ENCODE measurements at regions not wholly inside any gene's neighbourhood (a gene's known extent, or its start where the extent isn't known, plus 50 kb on each side); places are given as distances from the start of the nearest gene placed in this dataset.
A peak's percentile ranks its signal among the peaks of the same experiment; 100 is the strongest.

DNA sequence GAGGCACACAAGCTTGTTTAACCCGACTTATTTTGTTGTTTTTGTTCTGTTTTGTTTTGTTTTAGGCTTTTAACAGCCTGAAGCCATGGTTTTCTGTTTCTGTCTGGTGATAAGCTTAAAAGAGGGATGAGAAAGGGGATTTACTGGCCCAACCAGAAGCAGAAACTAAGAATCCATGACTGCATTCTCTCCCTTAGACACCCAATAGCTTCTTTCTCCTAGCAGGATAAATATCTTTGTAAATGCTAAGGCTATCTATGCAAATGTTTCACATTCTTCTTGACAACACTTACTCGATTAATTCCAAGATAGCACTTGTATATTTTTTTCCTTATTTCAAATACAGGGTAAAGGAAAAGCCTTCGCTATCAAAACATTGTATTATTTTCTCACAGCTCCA is 53.7 kb upstream of the SMAD1 start:
- no peak for DNase-seq (ENCODE audit: low read depth)

DNA sequence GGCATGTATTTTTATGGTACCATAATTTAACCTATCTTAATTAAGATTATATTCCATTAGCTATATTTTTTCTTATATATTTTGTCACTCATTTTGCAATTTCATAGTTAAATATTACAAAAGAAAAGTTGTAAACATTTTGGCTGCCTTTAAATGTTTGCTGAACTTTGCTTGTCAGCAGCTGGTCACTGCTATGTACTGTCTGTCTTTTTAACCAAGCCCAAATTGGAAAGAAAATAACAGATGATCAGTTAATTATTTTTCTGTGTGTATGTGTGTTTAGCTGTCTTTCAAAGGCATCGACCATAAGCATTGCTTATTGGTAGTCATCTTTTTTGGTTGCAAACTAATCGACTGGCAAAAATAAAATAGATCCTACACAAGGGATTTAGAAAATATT is 54.4 kb upstream of the SMAD1 start:
- DNase-seq (ENCODE audit: low read depth) = no peak

DNA sequence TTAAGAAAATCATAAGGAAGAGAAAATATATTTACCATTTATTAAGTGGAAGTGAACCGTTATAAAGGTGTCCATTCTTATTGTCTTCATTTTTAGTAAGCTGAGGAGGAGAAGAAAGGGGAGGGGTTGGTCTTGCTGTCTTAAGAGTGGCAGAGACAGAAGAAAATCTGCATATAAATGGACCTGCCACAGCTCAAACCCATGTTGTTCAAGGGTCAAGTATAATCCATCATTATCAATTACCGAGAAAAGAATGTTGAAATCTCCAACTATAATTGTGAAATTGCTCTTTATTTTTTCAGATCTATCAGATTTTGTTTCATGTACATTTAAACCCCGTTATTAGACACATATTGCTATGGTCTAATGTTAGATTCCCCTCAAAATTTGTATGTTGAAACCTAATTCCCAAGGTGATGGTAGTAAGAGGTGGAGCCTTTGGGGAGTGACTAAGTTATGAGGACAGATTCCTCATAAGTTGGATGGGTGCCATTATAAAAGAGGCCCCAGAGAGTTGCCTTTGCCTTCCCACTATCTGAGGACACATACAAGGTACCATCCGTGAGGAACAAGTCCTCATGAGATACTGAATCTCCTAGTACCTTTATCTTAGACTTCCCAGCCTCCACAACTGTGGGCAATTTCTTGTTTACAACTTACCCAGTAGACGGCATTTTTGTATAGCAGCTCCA is 58.5 kb upstream of the SMAD1 start:
- DNase-seq (ENCODE audit: low read depth) = no peak

DNA sequence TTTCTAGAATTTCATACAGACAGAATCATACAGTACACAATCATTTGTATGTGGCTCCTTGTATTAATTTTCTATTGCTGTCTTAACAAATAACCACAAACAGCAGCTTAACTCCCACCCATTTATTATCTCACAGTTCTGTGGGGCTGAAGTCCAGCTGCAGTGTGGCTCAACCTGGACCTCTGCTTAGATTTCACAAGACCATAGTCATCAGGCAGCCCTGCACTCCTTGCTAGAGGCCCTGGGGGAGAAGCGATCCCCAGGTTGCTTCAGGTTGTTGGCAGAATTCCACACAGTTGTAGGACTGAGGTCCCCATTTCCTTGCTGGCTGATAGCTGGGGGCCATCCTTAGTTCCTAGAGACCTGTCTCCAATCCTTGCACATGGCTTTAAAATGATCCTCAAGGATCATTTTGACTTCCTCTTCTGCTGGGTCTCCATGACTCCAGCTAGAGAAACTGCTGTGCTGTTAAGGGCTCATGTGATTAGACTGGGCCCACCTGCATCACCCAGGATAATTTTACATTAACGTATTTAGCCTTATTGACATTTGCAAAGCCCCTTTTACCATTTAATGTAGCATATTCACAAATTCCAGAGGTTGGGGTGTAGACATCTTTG is 60.9 kb upstream of the SMAD1 start:
- DNase-seq (ENCODE audit: low read depth) = peak; percentile 49

DNA sequence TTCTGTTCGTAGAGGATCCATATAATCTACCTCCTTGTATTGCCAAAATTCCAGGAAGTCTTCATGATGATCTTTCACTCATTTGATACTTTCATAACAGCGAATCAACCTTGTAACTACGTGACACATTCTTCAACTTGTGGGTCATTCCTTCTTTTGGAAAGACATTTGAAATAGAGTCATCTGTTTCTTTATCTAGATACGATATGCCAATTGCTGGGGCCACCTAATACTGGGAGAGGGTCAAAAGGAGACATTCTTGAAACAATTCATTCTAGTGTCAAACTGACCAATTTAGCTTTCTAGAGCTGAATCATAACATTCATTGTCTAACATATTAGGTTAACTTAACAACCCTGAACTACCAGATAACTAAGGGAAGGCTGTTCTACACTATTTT is 62.9 kb upstream of the SMAD1 start:
- no peak for DNase-seq (ENCODE audit: low read depth)

DNA sequence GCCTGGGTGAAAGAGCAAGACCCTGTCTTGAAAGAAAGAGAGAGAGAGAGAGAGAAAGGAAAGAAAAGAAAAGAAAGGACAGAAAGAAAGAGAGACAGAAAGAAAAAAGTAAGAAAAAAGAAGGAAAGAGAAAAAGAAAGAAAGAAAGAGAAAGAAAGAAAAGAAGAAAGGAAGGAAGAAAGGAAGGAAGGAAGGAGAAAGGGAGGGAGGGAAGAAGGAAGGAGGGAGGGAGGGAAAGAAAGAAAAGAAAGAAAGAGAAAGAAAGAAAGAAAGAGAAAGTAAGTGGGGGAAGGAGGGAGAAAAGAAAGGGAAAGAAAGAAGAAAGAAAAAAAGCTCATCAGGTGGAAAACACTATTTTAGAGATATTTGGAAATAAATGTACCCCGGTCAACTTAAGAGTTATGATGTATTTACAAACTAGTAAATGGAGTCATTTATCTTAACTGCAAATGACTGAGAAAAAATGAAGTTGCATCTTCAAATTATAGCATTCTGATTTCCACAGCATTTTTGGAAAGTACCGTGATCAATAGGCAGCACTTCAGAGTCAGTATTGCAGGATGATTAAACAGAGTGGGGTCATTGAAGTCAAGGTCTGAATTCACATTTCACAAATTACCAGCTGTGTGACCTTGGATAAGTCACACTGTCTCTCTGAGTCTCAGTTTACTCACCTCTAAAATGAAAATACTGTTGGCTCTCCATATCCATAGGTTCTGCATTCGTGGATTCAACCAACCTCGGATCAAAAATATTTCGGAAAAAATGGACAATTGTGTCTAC is 64.1 kb upstream of the SMAD1 start:
- DNase-seq (ENCODE audit: low read depth) = no peak

DNA sequence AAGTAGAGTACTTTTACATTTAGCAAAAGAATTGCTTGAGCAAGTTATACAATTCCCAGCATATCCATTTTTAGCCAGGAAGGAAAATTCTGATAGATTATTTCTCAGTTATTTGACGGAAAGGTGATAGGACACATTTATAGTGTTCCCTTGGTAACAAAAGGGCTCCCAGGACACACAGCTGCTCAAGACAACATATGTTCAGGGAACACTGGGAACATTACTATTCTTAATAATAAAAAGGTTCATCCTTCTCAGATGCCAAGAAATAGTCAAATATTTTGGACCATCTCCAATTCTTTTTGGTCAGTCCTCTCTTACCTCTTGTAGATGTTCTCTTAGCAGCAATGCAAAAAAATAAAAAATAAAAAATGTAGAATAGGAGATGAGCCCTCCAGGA is 66.8 kb upstream of the SMAD1 start:
- no peak for DNase-seq (ENCODE audit: low read depth)

DNA sequence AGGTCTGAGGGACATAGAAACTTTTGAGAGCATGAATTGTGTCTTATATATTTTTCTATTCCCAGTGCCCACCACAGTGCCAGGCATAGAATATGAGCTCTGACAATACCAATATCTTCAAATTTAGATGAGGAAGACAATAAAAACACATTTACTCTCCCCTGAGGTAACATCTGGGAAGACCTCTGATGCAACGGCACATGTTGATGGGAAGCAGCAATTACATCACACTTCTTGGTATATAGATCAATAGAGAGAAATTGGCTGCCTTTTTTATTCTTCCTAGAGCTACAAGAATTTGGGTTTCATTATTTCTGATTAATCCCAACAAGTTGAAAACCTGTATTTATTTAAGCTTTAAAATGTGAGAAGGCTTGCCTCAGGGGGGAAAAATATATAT is 67.4 kb upstream of the SMAD1 start:
- no peak for DNase-seq (ENCODE audit: low read depth)

DNA sequence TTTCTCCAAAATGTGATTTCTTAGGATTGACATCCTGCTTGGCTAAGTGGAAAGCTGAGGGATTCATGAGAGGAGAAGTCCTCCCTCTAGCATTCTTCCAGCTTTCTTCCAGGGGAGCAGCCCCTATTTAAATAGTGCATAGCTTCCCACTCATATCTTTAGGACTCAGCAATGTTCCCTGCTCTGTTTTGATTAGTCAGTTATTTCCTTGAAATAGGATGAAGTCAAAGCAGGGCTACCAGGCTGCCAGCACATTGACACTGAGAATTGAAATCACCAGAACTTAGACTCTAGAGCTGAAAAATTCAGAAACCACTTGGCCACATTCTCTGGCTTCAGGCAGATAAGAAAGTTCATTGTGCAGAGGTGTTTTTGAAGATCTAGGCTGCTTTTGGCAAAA is 74.7 kb upstream of the SMAD1 start:
- no peak for DNase-seq (ENCODE audit: low read depth)

DNA sequence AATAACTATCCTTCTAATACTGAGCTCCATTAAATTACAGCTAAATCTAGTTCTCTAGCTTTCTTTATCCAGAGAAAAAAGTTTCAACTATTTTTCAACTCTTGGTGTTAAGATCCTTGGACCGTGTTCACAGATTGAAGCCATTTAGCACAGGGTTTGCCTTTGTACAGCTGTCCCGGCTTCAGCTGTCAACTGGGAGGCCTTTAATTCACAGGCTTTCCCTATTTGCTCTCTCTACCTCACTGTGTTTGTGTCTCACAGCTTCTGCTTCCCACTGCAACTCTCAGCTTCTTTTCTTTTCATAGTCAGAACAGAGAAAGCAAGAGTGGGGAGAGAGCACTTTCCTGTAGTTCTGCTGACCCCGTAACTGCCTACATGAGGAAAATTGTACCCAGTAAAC is 76.9 kb upstream of the SMAD1 start:
- DNase-seq (ENCODE audit: low read depth) = no peak

DNA sequence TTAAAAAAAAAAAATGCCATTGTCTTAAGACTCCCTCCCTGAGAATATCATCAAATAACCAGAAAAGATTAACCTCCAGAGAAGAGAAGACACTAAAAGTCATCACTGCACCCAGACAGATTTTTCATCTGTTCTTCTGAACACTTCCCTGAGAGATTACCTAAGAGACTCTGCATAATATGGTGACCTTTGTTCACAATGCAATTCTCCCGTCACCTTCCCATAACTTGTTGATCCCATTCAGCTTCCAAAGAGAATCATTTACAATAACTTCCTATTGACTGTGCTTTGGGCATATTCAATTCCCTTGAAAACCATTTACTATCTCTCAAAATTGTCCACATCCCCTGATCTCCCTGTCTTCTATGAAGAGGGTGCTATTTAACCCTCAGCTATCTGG is 85.1 kb upstream of the SMAD1 start:
- no peak for DNase-seq (ENCODE audit: low read depth)

DNA sequence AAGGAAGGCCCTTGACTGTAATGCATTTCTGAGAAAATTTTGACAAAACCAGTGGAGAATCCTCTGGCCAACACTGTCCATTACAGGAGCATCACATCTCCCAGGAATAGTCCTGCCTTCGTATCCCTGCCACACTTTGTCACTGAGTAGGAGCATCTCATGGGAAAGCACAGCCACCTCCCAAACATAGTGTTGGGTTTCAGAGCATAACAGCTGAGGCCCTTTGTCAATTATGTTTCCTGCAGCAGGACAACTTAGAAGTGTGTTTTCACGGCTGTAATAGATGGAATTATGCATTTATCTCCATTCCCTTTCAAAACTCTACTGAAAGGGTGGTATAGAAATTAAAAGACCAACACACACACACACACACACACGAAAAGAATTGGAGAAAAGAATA is 91.1 kb upstream of the SMAD1 start:
- no peak for DNase-seq (ENCODE audit: low read depth)

DNA sequence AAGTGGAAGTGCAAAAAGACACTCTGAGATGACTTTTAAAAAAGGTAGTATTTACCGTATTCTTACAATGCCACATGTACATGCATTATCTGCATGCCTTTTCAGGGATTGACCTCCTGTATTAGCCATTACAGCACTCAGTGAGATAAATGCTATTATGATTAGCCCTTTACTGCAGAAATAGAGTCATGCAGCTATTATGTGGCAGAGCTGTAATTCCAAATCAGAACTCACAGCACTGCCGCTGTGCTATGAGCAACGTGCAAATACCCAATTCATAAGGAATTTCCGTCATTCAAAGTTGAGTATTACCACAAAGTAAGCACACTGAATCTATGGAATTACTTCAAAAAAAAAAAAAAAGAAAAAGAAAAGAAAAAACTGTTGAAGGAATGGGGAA is 92.1 kb upstream of the SMAD1 start:
- no peak for DNase-seq (ENCODE audit: low read depth)

DNA sequence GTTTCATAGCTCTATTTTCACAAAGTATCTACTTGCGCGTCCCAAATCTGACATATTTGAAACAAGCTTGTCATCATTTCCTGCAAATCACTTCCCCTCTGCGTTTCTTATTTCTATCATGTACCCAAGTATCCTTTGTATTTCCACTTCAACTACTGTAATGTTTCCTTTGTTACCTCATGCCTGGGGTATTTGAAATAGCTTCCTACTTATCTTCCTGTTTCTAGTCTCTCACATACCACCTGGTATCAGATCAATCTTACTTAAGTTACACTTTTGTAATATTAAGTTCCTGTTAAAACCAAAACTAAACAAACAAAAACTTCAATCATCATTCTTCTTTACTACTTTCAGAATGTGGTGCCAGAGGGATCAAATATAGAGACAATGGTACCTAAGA is 93.6 kb upstream of the SMAD1 start:
- DNase-seq (ENCODE audit: low read depth) = no peak

DNA sequence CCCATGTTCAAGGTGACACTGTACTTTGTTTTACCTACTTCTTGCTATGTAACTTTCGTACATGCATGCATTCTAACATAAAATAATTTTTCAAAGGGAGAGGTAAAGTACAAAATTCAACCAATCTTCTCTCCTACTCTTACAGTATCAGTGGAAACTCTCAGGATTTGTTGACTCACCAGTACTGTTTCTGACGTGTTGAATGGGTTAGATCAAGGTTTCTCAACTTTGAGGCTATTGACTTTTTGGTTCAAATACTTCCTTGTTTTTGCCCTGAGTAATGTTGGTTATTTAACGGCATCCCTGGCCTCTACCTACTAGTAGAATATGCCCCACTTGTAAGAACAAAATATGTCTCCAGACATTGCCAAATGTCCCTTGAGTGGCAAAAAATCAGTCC is 94.6 kb upstream of the SMAD1 start:
- DNase-seq (ENCODE audit: low read depth) = no peak

DNA sequence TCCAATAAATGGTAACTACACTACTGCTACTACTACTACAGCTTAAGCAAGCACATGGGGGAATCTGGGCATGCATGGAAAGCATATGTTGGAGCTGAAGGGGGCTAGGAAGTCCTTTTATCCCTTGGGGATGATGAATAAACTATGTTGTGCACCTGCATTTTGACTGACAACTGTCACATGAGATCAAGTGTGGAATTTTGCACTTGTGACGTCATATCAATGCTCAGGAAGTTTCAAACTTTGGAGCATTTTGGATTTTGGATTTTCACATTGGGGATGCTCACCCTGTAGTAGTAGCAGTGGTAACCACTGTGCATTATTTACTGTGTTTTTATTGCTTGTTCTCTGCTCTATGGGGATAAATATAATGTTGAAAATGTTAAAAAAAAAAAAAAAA is 100.5 kb upstream of the SMAD1 start:
- DNase-seq (ENCODE audit: low read depth) = no peak

DNA sequence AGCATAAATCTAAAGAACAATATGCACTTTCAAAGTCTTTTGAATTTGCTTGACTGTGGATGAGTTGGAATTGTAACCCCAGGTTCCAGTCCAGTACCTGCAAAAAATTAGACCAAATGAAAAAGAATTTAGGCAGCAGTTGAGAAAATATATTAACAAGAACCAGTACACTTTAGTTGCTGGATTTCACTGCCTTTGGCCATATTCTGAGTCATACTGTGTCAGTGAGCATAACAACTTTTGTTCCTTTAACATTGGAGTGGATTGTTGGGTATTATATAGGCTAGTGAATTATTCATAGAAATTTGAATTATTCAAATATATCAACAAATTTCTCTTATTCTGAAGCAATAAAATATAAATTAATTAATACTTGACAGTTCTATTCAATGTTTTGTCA is 101.5 kb upstream of the SMAD1 start:
- no peak for DNase-seq (ENCODE audit: low read depth)

DNA sequence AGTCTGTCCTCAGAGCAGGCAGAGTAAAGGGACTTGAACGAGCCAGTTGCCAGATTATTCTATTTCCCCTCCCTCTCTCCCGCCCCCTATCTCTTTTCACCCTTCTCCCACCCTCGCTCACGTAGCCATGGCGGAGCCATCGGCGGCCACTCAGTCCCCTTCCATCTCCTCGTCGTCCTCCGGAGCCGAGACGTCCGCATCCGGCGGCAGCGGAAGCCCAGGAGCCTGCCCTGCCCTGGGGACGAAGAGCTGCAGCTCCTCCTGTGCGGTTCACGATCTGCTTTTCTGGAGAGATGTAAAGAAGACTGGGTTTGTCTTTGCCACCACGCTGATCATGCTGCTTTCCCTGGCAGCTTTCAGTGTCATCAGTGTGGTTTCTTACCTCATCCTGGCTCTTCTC is 106.2 kb upstream of the SMAD1 start:
- no peak for DNase-seq (ENCODE audit: low read depth)

DNA sequence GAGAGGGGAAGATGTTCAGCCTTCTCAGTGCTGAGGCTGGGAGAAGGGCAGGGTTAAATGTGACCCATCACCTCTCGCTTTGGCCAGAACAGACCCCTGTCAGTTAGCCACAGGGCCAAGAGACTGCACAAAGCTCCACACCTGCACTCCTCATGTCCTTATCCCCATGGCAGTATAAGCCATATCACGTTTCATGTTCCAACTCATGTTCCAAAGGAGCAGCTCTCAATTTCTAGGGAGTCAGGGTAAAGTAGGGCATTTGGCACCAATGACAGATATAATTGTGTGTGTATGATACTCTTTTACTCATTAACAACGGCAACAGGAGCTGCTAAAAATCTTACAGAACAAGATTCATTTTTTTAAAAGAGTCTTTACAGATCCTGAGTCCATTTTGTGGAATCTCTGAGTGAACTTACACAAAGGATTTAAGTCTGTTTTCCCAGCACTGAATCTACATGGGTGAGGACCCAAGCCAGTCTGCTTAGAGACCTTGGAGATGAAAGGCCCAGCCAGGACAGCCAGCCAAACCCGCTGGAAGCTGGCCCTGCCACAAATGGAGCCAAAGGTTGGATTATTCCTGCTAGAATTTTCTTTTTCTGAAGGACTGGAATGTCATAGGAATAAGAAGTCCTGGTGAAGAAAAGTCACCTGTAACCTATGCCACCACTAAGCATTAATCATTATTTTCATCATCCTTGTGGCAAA is 129.1 kb upstream of the SMAD1 start:
- no peak for DNase-seq (ENCODE audit: low read depth)

DNA sequence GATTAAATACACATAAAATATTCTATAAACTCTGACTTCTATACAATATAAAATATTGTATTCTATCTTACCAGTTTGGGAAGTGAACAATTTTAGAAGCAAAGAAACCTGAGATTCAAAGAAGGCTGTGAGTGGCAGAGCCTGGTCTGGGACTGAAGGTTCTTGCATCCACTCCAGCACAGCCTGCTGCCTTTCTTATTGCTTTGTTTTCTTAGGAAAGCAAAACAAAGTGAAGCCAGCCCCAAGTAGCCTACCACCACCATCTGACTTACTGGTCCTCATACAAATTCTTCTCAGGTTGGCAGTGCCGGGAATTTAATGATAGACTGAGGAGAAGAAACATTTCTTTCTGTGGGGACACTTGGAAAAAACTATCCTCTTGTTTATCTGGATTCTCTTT is 129.7 kb upstream of the SMAD1 start:
- DNase-seq (ENCODE audit: low read depth) = no peak

DNA sequence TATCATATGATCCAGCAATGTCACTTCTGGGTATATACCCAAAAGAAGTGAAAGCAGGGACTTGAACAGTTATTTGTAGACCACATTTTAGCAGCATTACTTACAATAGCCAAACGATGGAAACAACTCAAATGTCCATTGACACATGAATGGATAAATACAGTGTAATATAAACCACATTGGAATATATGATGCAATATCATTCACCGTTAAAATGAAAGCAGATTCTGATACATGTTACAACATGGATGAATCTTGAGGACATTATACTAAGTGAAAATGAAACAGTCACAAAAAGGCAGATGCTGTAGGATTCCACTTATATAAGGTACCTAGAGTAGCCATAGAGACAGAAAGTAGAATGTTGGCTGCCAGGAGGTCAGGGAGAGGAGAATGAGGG is 130.5 kb upstream of the SMAD1 start:
- no peak for DNase-seq (ENCODE audit: low read depth)

DNA sequence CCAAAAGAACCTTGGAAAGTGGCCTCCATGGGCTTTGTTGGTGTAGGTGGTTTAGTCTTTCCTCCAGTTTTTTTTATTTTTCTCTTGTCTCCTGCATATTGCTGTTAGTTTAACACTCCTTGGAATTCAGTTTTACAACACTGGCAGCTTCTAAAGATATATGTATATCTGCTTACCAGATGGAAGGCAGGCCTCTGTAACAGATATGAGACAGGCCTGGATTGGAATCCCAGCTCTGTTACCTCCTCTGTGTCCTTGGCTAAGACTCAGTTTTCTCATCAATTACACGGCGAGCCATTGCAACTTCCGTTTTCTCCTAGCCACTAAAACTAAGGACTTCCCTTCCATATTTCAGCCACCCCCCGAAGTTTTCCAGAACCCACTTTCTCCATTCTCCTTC is 133.4 kb upstream of the SMAD1 start:
- DNase-seq (ENCODE audit: low read depth) = no peak

DNA sequence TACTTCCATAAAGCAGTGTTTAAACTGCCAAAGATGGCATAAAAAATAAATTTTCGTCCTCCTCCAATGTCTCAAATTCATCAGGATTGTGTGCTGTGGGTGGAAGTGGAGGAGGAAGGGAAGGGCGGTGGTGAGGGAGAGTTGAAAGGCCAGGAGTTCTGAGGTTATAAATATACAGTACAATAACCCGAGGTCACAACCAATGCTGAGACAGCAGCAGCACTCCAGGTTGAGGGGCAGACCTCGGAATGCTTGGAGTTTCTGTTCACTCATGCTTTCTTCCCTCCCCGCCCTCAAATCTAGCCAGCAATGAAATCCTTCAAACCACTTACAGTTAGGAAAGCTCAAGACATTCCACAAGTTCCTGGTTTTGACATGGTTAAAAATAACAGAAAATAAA is 134.0 kb upstream of the SMAD1 start:
- DNase-seq (ENCODE audit: low read depth) = peak; percentile 31

All from amniotic epithelial cell (primary cell).